GM12878 (cell line): ENCODE measurements at regions not wholly inside any gene's neighbourhood (a gene's known extent, or its start where the extent isn't known, plus 50 kb on each side); places are given as distances from the start of the nearest gene placed in this dataset.

Experiments used
- ATAC-seq: fragments of 200-7000 bp; cut with Tn5 transposase; 3 replicates; pipeline ENCODE4 v1.9.1; 2020; ENCODE audit warnings: mild to moderate bottlenecking, moderate library complexity
- BruUV-seq: library from RNA; stranded (reverse); fragments of 400-500 nt; replicated peaks from 2 replicates; lab custom pipeline; 2021; lab: Mats Ljungman, UMichigan
- CTCF ChIA-PET: fragments of 300-600 bp; sonication (Branson Sonifier 250); formaldehyde crosslinking; extraction: SDS; loops from one replicate; lab custom pipeline; 2021; ENCODE audit warnings: inconsistent platforms; lab: Yijun Ruan, JAX
- POLR2A ChIA-PET: fragments of 350-600 bp; formaldehyde crosslinking; extraction: SDS; loops from one replicate; lab custom pipeline; 2021; ENCODE audit warnings: inconsistent platforms; lab: Charles Lee
- RAD21 ChIA-PET: fragments of 300-600 bp; sonication (Branson Sonifier 250); formaldehyde crosslinking; loops from one replicate; lab custom pipeline; 2023; ENCODE audit warnings: antibody characterized with exemption; ENCODE audit not compliant: unreplicated experiment; lab: Charles Lee
- SMC1A ChIA-PET: fragments of 300-600 bp; sonication (Branson Sonifier 250); formaldehyde crosslinking; loops from one replicate; lab custom pipeline; 2023; ENCODE audit not compliant: unreplicated experiment, uncharacterized antibody; lab: Charles Lee
- DNase-seq: peaks from one replicate; pipeline ENCODE4 v3.0.0-alpha.2; 2011; ENCODE audit warnings: low read depth, low spot score
- FAIRE-seq: peaks from 3 replicates; lab custom pipeline; 2011; peaks lifted over from hg19 to GRCh38; lab: Jason Lieb, UNC
- H2AFZ ChIP-seq: 2 replicates; pipeline ENCODE4 v1.6.0; 2011; ENCODE audit warnings: low read depth, low read length, control low read depth; ENCODE audit not compliant: control insufficient read depth
- H3K27ac ChIP-seq: 2 replicates; pipeline ENCODE4 v1.5.1; 2011; ENCODE audit warnings: control low read depth; ENCODE audit not compliant: control insufficient read depth, insufficient read depth
- H3K27me3 ChIP-seq, 2 experiments: replicated peaks in 1 of 2; 2 replicates each; pipeline versions ENCODE4 v1.6.0 to v1.6.1; 2011; ENCODE audit warnings: low read length in 1 of 2; ENCODE audit not compliant: control insufficient read depth in 2 of 2, insufficient read depth in 2 of 2
- H3K36me3 ChIP-seq, 2 experiments: 2 replicates each; pipeline ENCODE4 v1.5.1; 2011; ENCODE audit warnings: low read length in 1 of 2; ENCODE audit not compliant: control insufficient read depth in 2 of 2, insufficient read depth in 2 of 2
- H3K4me1 ChIP-seq: 2 replicates; pipeline ENCODE4 v1.6.1; 2011; ENCODE audit warnings: mild to moderate bottlenecking, low read length, moderate library complexity, mixed read lengths; ENCODE audit not compliant: control insufficient read depth, insufficient read depth
- H3K4me2 ChIP-seq: 2 replicates; pipeline ENCODE4 v1.6.0; 2011; ENCODE audit warnings: control low read depth; ENCODE audit not compliant: control insufficient read depth, insufficient read depth
- H3K4me3 ChIP-seq: fragments of 200-600 bp; sonication (generic); 2 replicates; pipeline ENCODE4 v1.5.1; 2016
- H3K79me2 ChIP-seq: 2 replicates; pipeline ENCODE4 v1.6.0; 2011; ENCODE audit warnings: low read length; ENCODE audit not compliant: control insufficient read depth, insufficient read depth
- H3K9ac ChIP-seq: 2 replicates; pipeline ENCODE4 v1.8.0; 2011; ENCODE audit warnings: low read length, control low read depth, mixed read lengths; ENCODE audit not compliant: control insufficient read depth, insufficient read depth
- H3K9me3 ChIP-seq: replicated peaks from 3 replicates; pipeline ENCODE4 v1.5.1; 2011; ENCODE audit warnings: mild to moderate bottlenecking, low read length; ENCODE audit not compliant: control insufficient read depth, insufficient read depth
- H4K20me1 ChIP-seq: 2 replicates; pipeline ENCODE4 v1.6.0; 2011; ENCODE audit not compliant: control insufficient read depth, insufficient read depth
- CREB1 ChIP-seq: IDR thresholded peaks from 2 replicates; pipeline ENCODE4 v1.6.1; 2012; ENCODE audit warnings: low read depth, mild to moderate bottlenecking, inconsistent platforms
- CTCF ChIP-seq, 3 experiments: IDR thresholded peaks in 2 of 3; conservative IDR thresholded peaks in 1 of 3; 2 replicates each; pipeline ENCODE4 v1.5.1; 2011; ENCODE audit warnings: low read depth in 3 of 3, low read length in 3 of 3, mild to moderate bottlenecking in 3 of 3, control low read depth in 2 of 3, moderate library complexity in 2 of 3, inconsistent platforms in 1 of 3, mixed read lengths in 1 of 3; ENCODE audit not compliant: control insufficient read depth in 2 of 3, insufficient read depth in 1 of 3; ENCODE audit errors: extremely low read depth in 1 of 3
- ELK1 ChIP-seq: IDR thresholded peaks from 2 replicates; pipeline ENCODE4 v1.6.1; 2012; ENCODE audit warnings: low read depth, low read length, improper control_type of control experiment
- HCFC1 ChIP-seq: fragments of 150-350 bp; IDR thresholded peaks from 2 replicates; pipeline ENCODE4 v1.6.1; 2014; ENCODE audit warnings: low read length
- HDAC6 ChIP-seq: fragments of 200-600 bp; sonication (generic); IDR thresholded peaks from one replicate; pipeline ENCODE4 v1.8.0; 2017; ENCODE audit warnings: antibody characterized with exemption; ENCODE audit not compliant: unreplicated experiment
- IRF3 ChIP-seq: fragments of 450-650 bp; IDR thresholded peaks from 2 replicates; pipeline ENCODE4 v1.6.1; 2014; ENCODE audit warnings: mild to moderate bottlenecking
- MTA2 ChIP-seq: fragments of 450-650 bp; IDR thresholded peaks from 2 replicates; pipeline ENCODE4 v1.6.1; 2016; ENCODE audit warnings: low read depth, mild to moderate bottlenecking, moderate library complexity
- PKNOX1 ChIP-seq: fragments of 450-650 bp; IDR thresholded peaks from 2 replicates; pipeline ENCODE4 v1.6.1; 2016; ENCODE audit warnings: mild to moderate bottlenecking
- PRDM15 ChIP-seq: fragments of 450-650 bp; formaldehyde crosslinking; IDR thresholded peaks from 2 replicates; pipeline ENCODE4 v1.4.0; 2020; ENCODE audit warnings: mild to moderate bottlenecking, moderate library complexity
- RUNX3 ChIP-seq: IDR thresholded peaks from 2 replicates; pipeline ENCODE4 v1.6.1; 2012; ENCODE audit warnings: low read length, inconsistent platforms
- SIN3A ChIP-seq: IDR thresholded peaks from 2 replicates; pipeline ENCODE4 v1.6.1; 2012; ENCODE audit warnings: low read depth, low read length, improper control_type of control experiment
- STAT3 ChIP-seq: IDR thresholded peaks from 2 replicates; pipeline ENCODE4 v1.6.1; 2011; ENCODE audit warnings: low read depth, low read length, improper control_type of control experiment
- YBX1 ChIP-seq: fragments of 450-650 bp; IDR thresholded peaks from 2 replicates; pipeline ENCODE4 v1.6.1; 2016; ENCODE audit warnings: antibody characterized with exemption
- ZSCAN29 ChIP-seq: fragments of 450-650 bp; IDR thresholded peaks from 2 replicates; pipeline ENCODE4 v1.6.1; 2017; ENCODE audit warnings: mild to moderate bottlenecking, moderate library complexity
- WGBS: methylation state at CpG from one replicate; pipeline ENCODE4 v1.1.6; 2016; ENCODE audit warnings: low lambda C conversion rate; ENCODE audit not compliant: insufficient replicate concordance, insufficient coverage; ENCODE audit errors: missing lambda C conversion rate; 5-methylcytosine and 5-hydroxymethylcytosine counted together
- in situ Hi-C: fragments of 300-500 bp; cut with MboI; formaldehyde crosslinking; loops from 9 replicates; pipeline ENCODE4 v1.14.3; 2018; ENCODE audit warnings: mixed read lengths
- intact Hi-C: fragments of 100-400 bp; cut with micrococcal nuclease; formaldehyde crosslinking; loops from one replicate; pipeline ENCODE4 v1.14.2; 2022; ENCODE audit not compliant: unreplicated experiment

GRCh38 chr15:98075441-98075840, 114.9 kb downstream of the ARRDC4 start (continued):
- TF ChIP-seq MTA2, result no peak
- no peak for TF ChIP-seq SIN3A
- no peak for TF ChIP-seq YBX1

- Histone ChIP-seq H3K4me2 (no peak overlapping the region), H3K9me3 (no peaks in the 10 kb centered on the region), H2AFZ (no peak overlapping the region), H3K4me1 (no peaks in the 10 kb centered on the region), H3K79me2 (no peaks in the 10 kb centered on the region), H3K27ac (no peak overlapping the region), H4K20me1 (no peaks in the 10 kb centered on the region), H3K36me3 (no peaks in the 10 kb centered on the region), H3K4me3 (no peak overlapping the region), H3K27me3 (no peaks in the 10 kb centered on the region), H3K9ac (no peak overlapping the region)
- DNase-seq (no peak), FAIRE-seq (no peak), ATAC-seq (no peak)
- whole genome bisulfite sequencing, result 5% methylated on average over 8 of the region's 8 CpGs
- in situ Hi-C loops (no loop called here), intact Hi-C loops (no loop called here)
- POLR2A ChIA-PET, result no interaction called here
- no TSS peak for BruUV-seq
- RAD21 ChIA-PET, result interaction anchor here (0.9 kb wide), 1 partner anchor 168 kb away, joined by 3 read pairs; no protein-coding TSS in a partner anchor
- SMC1A ChIA-PET, result no interaction called here
- CTCF ChIA-PET, result no interaction called here
- TF ChIP-seq PKNOX1 (no peak), HCFC1 (no peak), ELK1 (no peak), PRDM15 (CRISPR knock-in tag) (no peak), ZSCAN29 (no peak), RUNX3 (no peak), HDAC6 (no peak), CREB1 (no peak), CTCF (IDR thresholded peaks at IDR 0.05 in 2 of 3, conservative IDR thresholded peaks at IDR 0.05 in 1 of 3; ENCODE audit: control insufficient read depth in 2 of 3, extremely low read depth in 1 of 3, insufficient read depth in 1 of 3, low read depth in 3 of 3, low read length in 3 of 3) (no peak), IRF3 (no peak), STAT3 (no peak)
Observed at GRCh38 chr15:98076021-98076816, 115.7 kb downstream of the ARRDC4 start.
